ENCODE measurements at regions not wholly inside any gene's neighbourhood (a gene's known extent, or its start where the extent isn't known, plus 50 kb on each side); places are given as distances from the start of the nearest gene placed in this dataset.
"Not testable (repeated sequence)": the region's sequence is repeated elsewhere in the genome, so short reads cannot be mapped to it uniquely, and the experiment has no call there.

- no peak for TF ChIP-seq CTCF (IDR thresholded peaks at IDR 0.05)
- no peak for TF ChIP-seq POLR2A (IDR thresholded peaks at IDR 0.05)
- TF ChIP-seq EP300 (IDR thresholded peaks at IDR 0.05) = no peak
- H3K27ac ChIP-seq = no peak overlapping the region
- H3K9me3 ChIP-seq = no peaks in the 10 kb centered on the region
- intact Hi-C loops (cut with DNase I) = no loop called here
- no peaks in the 10 kb centered on the region for H3K27me3 ChIP-seq
- no peak for DNase-seq
- no peaks in the 10 kb centered on the region for H3K4me1 ChIP-seq (ENCODE audit: insufficient read depth)
- H3K4me3 ChIP-seq = no peak overlapping the region
- no peaks in the 10 kb centered on the region for H3K36me3 ChIP-seq
- WGBS, 3 donors = 95 to 99% (median 96%) methylated on average over 5 of the region's 5 CpGs
These were observed 85.9 kb upstream of the PLET1 start for GRCh38 chr11:112346586-112346985.

DNA sequence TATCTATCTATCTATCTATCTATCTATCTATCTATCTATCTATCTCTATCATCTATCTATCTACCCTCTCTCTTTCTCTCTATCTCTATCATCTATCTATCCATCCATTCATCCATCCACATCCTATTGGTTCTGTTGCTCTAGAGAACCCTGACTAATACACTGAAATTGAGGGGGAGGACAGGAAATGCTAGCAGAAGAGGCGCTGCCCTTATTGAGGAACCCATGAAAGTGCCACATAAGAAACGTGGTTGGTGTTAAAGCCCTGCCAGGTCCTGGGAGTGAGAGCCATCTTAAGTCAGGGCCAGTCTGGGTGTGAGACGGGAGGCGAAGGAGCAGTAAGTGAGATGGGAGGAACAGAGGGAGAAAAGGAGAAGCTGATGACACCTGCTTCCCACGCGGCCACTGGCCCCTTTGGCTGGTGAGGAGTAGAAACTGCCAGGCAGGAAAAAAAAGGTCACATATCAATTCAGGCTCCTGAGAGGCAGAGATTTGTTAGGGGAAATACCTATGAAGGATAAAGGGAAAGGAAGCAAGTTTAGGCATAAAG lies 87.9 kb upstream of the PLET1 start:
- no peaks in the 10 kb centered on the region for H3K9me3 ChIP-seq
- TF ChIP-seq CTCF (IDR thresholded peaks at IDR 0.05) (no peak), EP300 (IDR thresholded peaks at IDR 0.05) (no peak), POLR2A (IDR thresholded peaks at IDR 0.05) (no peak)
- DNase-seq = no peak
- H3K4me3 ChIP-seq = no peak overlapping the region
- WGBS, 3 donors = 86 to 88% (median 88%) methylated on average over 6 of the region's 6 CpGs
- H3K27ac ChIP-seq = no peak overlapping the region
- no peaks in the 10 kb centered on the region for H3K36me3 ChIP-seq
- no peaks in the 10 kb centered on the region for H3K27me3 ChIP-seq
- intact Hi-C loops (cut with DNase I) = no loop called here
- no peaks in the 10 kb centered on the region for H3K4me1 ChIP-seq (ENCODE audit: insufficient read depth)

DNA sequence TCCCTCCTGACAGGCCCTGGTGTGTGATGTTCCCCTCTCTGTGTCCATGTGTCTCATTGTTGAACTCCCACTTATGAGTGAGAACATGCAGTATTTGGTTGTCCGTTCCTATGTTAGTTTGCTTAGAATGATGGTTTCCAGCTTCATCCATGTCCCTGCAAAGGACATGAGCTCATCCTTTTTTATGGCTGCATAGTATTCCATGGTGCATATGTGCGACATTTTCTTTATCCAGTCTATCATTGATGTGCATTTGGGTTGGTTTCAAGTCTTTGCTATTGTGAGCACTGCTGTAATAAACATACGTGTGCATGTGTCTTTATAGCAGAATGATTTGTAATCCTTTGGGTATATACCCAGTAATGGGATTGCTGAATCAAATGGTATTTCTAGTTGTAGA lies 90.8 kb upstream of the PLET1 start:
- 94 to 98% (median 96%) methylated on average over 3 of the region's 3 CpGs for WGBS, 3 donors
- DNase-seq; H3K9me3 ChIP-seq; H3K27ac ChIP-seq; H3K4me1 ChIP-seq (ENCODE audit: insufficient read depth); H3K27me3 ChIP-seq; H3K36me3 ChIP-seq; H3K4me3 ChIP-seq; intact Hi-C loops (cut with DNase I): not testable (repeated sequence)

GRCh38 chr11:112352907-112353306 lies 92.2 kb upstream of the PLET1 start:
- no peak for DNase-seq
- H3K4me3 ChIP-seq = no peak overlapping the region
- TF ChIP-seq CTCF (IDR thresholded peaks at IDR 0.05) (no peak), EP300 (IDR thresholded peaks at IDR 0.05) (no peak), POLR2A (IDR thresholded peaks at IDR 0.05) (no peak)
- H3K36me3 ChIP-seq = no peaks in the 10 kb centered on the region
- H3K27me3 ChIP-seq = no peaks in the 10 kb centered on the region
- H3K9me3 ChIP-seq = no peaks in the 10 kb centered on the region
- WGBS, 3 donors = 75 to 83% (median 76%) methylated on average over 2 of the region's 2 CpGs
- no peak overlapping the region for H3K27ac ChIP-seq
- H3K4me1 ChIP-seq (ENCODE audit: insufficient read depth) = peaks cover 5% of the 10 kb centered on the region
- intact Hi-C loops (cut with DNase I) = no loop called here

DNA sequence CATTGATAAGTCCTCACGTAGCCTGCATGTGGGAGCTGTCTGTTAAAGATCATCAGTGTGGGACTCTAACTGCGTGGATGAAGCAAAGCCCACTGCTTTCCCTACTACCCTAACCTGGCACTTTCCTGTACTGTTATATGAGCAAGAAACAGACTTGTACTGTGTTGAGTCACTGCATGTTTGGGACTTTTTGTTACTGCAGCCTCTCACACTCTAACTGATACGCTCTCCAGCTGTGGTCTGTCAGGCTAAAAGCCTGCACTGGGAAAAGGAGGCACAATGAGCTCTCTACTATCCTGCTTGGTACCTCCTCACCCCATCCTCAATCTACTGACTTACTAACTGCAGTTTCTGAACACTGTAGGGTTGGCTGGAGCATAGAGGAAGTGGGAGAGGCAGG lies 93.7 kb upstream of the PLET1 start:
- Histone ChIP-seq H3K27ac (no peak overlapping the region), H3K36me3 (no peaks in the 10 kb centered on the region), H3K9me3 (no peaks in the 10 kb centered on the region), H3K4me1 (ENCODE audit: insufficient read depth) (peaks cover 5% of the 10 kb centered on the region), H3K27me3 (no peaks in the 10 kb centered on the region), H3K4me3 (no peak overlapping the region)
- DNase-seq = no peak
- TF ChIP-seq EP300 (IDR thresholded peaks at IDR 0.05) (no peak), CTCF (IDR thresholded peaks at IDR 0.05) (no peak), POLR2A (IDR thresholded peaks at IDR 0.05) (no peak)
- intact Hi-C loops (cut with DNase I) = no loop called here
- 93 to 96% (median 94%) methylated on average over 3 of the region's 3 CpGs for WGBS, 3 donors

Data from ovary (tissue), 7 donors.